Medulla oblongata (tissue), 1 donor: ENCODE measurements at regions not wholly inside any gene's neighbourhood (a gene's known extent, or its start where the extent isn't known, plus 50 kb on each side); places are given as distances from the start of the nearest gene placed in this dataset.

Experiments used
- DNase-seq: peaks from one replicate; pipeline ENCODE4 v3.0.0-alpha.2; 2015; ENCODE audit errors: extremely low spot score

DNA sequence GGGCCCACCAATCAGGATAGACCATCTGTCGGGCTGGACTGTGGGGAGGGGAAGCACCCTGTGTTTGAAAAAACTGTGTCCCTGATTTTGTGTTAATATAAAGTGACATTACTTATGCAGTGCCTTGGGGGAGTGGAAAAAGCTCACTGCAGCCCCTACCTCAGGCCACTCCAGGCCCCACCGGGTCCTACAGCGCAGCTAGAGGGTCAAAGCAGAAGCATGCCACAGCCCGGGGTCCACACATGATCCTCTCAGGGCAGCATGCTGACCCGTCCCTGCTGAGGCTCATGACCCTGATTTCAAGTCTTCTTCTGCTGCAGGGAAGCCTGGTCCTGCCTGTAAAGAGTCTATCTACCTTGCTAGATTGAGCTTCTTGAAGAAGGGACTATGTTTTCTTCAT lies 133.0 kb upstream of the PLCB4 start:
- no peak for DNase-seq

DNA sequence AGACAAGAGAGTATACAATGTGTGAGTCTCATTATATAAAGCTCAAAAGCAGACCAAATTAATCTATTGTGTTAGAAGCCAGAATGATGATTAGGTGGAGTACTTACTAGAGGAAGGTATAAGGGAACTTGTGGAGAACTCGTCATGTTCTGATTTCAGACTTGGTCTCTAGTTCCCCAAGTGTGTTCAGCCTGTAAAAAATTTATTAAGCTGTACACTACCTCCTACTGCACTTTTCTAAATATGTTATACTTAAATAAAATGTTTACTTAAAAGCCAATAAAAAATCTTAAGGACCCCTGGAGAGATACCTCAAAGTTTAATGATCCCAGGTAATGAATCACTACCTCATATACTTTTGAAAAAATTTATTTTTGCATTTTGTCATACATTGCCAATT lies 130.4 kb upstream of the PLCB4 start:
- no peak for DNase-seq

DNA sequence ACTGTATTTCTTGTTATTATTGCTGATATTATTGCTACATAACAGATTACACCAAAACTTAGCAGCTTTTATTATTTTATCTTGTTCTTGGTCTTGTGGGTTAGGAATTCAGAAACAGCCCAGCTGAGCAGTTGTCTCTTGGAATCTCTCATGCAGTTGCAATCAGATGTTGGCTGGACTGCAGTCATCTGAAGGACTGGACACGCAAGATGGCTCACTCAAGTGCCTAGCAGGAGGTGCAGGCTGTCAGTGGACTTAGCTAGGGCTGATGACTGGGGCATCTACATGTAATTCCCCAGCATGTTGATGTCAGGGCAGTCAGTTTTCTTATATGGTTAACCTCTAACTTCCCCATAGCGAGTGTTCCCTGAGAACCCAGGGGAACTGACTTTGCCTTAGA lies 128.6 kb upstream of the PLCB4 start:
- DNase-seq = no peak

DNA sequence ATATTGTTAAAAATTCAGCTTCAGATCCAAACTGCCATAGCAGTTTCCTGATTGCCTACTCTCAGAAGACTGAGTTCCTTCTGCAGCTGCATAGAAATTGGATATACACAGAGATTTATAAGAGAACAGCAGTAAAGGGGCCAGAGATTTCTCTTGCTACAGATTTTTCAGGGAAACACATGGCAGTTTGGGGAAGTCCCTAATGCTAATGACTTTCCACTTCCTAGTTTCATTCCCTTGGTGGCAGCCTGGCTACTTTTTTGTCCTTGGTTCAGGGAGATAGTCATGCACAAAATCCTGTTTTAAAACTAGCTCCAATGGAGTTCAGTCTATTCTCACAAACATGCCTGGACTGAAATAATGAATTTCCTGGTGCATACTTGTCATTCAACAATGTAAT lies 125.3 kb upstream of the PLCB4 start:
- peak; percentile 54 for DNase-seq

DNA sequence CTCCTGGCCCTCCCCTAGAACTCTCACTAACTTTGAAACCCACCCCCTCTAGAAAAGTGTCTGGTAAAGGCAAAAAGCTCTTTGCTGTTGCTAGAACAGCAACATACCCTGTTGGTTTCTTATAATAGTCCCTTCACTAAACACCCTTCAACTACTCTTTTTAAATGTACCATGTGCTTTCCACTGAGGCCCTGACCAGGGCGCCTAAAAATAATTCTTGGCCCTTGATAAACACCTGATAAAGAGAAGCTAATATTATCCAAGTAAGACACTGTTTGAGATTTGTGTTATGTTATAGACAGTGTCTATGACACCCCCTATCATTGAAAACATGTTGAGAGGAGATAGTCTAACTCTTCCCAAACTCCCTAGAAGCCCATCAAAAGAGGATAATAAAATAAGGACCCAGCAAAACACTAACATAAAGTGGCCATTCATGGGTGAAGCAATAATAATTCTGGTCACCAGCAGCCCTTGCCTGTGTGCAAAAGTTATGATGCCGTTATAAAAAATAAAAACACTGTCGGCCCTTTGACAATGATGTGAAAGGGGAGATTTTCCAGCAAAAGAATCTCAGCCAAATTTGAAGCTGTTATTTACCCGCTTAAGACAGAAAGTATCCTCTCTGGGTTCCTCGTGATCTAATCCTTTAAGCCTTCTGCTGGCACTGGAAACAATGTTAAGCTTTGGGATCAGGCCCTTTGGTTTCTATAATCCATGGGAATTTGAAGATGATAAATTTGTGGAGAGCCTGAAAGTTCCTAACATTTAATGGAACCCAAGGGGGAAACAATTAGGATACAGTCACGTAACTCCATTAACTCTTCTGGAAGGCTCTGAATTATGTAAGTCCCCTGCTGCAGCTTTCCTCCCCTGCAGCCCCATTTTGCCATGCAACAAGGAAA lies 122.6 kb upstream of the PLCB4 start:
- DNase-seq = no peak

DNA sequence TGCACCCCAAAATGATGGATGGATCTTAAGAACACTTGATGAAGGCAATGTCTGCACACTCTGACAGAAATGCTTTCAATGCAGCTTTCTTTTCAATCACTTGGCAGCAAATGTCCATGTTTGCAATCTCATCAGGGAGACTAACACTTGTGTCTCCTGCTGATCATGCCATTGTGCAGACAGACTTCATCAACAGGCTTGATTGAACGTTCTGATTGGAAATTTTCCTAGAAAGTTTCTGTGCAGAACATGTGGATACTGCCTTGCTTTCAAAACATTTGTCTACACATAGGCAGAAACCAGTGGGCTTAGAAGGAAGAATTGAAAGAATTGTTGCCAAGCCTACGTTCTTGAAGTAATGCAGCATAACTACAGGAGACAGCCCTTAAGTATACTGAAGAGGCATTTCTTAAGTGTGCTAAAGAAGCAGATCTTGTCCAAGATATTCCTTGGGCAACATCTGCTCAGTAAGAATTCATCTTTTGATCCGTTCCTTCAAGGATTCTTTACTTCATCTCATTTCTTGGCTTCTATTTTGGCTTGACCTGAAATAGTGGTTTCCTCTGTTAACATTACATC lies 120.4 kb upstream of the PLCB4 start:
- no peak for DNase-seq

DNA sequence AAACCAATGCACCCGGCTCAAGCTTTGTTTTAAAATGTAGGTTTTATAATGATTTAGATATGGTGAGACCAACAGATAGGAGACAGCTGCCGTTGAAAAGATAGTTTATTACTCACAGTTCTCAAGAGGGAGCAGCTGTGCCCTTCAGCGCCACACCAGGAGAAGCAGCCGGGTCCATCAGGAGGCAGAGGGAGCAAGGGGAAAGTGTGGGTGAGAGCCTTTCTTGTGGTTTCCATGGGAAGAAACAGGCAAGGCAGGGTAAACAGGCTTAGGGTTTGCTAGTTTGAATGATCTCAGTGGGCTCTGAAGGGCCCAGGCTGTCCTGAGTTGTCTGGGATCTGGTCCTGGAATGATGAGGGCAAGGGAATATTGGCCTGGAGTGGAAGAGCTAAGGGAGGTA lies 117.7 kb upstream of the PLCB4 start:
- DNase-seq = no peak

DNA sequence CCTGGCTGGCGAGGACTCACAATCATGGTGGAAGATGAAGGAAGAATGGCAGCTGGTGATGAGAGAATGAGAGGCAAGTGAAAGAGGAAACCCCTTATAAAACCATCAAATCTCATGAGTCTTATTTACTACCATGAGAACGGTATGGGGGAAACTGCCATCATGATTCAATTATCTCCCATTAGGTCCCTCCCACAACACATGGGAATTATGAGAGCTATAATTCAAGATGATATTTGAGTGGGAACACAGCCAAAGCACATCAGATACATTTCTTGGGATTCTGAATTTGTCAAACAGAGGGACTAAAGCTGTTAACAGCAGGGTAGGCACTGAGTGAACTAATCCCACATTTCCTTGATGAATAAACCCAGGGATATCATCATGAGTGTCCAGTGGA lies 116.2 kb upstream of the PLCB4 start:
- DNase-seq = no peak

DNA sequence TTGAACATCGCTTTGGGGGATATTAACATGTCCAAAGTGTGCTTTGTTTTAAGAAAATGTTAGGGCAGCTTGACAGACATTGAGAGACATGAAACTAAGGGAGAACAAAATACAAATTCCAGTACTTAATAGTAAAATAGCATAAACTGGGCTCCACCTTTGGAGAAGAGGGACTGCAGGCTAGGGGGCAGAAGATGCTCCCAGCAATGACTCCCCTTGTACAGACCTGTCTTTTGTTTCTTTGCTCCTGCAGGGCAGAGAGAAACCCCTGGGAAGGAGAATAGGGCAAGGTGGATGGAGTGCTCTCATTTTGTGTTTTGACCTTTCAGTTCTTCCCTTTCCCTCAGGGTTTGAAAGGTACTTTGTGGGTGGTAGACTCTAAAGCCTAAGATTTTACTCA lies 115.6 kb upstream of the PLCB4 start:
- DNase-seq = no peak

DNA sequence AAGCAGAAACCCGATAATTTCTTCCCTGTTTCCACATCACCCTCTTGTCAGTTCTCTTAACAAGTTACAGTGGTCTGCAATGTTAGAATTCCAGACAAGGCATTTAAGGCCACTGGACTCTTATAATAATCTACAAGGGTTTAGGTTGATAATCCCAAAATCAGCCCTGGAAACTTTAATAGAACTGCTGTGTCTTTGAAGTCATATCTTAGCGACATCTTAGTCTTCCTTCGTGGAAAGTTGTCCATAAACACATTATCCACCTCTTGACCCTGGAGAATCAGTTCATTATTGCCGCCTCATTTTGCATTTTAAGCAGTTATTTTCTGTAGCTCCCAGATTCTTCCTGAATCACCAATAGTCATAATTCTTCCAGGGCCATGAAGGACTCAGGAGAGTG lies 108.6 kb upstream of the PLCB4 start:
- no peak for DNase-seq

DNA sequence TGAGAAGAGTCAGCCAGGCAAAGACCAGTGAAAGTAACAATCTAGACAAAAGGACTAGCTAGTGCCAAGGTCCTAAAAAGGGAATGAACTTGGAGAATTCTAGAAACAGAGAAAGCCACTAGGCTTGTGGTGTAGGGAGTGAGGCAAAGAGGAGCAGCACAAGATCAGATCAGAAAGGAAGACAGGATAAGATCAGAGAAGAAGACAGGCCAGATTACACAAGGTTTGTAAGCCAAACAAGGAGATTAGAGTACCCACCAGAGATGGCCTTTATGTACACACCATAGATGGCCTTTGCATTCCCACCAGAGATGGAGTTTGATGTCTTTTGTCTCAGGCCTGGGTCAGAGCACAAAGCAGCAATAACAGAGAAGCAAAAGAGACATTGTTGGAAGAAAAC lies 105.6 kb upstream of the PLCB4 start:
- no peak for DNase-seq

DNA sequence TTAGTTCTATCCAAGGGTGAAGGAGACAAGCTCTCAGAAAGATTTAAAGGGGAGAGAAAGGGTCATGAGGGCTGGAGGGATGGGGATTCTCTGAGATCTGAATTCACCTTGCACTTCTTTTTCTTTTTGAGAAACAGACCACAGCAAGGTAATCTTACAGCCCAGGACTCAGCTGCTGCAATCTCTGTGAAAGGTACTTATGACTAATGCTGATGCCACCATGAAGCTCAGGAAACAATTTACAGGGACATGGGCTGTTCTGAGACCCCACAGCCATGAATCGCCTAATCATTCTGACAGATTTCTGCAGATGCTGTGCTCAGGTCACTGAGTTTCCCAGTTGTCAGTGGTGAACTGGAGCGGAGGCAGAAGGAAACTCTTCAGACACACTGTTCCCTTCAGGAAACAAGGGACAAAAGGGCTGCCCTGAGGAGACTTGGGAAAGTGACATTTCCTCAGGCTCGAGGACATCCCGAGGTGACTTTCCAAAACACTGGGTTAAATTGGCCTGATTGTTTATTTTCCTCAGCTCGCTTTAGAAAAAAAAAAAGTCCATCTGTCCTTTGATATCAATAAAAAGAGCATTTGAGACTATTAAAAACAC lies 103.8 kb upstream of the PLCB4 start:
- DNase-seq = no peak

DNA sequence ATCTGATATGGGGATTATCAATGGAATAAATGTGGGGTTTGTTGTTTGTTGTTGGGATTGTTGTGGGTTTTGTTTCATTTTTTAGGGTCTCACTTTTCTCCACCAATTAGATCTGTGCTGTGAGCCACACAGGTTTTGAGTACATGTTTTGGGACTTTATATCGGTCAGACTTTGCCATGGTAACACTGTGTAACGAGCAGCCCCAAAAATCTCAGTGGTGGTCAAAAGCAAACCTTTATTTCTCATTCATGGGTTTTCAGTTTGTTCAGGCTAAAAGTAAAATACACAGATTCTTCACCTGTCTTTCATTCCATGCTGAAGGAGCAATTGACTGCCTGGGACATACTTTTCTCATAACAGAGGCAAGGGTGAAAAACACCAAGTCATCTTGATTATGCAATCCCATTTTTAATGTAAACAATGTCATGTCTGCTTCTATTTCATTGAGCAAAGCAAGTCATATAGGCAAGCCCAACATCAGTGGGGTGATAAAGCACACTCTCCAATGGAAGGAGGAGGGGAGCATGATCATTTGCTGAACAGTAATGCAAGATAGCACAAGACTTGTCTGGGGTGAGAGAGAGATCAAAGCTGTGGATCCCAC lies 101.1 kb upstream of the PLCB4 start:
- no peak for DNase-seq

DNA sequence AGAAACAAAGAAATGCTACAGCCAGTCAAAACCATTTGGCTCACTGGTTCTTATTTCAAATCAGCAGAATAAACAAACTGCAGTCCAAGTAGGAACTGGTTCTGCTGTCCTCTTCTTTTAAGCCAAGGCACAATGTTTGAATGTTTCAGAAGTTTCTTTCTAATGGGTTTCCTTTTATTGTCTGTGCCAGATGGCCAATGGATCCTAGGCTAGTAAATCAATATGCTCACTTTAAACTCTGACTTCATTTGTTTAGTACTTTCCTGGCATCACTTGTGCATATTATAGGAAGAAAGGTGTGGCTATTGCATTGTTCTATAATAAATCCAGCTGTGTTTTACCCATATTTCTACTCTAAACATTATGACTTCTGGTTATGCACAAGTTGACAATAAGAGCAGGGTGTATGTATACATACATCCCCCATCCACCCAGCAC lies 99.7 kb upstream of the PLCB4 start:
- no peak for DNase-seq

DNA sequence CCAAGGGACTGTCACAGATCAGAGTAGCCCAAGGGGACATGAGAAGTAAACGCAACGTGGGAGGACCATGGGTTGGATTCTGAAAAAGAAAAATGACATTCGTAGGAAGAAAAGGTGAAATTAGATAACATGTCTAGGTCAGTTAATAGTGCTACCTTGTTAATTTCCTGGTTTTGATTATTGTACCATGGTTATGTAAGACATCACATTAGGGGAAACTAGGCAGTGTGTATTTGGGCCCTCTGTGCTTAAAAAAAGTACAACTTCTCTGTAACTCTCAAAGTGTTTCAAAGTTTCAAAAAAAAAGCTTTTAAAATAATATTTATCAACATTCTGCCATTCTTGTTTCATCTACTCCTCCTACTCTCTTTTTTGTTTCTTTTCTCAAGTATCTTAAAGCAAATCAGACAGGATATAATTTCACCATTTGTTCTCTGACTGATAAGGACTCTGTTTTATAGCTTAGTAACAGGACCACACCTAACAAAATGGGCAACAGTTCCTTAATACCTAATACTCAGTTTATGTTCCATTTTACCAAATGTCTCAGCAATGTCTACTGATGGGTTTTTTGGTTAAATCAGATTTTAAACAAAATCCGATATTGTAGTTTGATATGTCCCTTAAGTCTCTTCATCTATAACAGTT lies 97.1 kb upstream of the PLCB4 start:
- DNase-seq = no peak

DNA sequence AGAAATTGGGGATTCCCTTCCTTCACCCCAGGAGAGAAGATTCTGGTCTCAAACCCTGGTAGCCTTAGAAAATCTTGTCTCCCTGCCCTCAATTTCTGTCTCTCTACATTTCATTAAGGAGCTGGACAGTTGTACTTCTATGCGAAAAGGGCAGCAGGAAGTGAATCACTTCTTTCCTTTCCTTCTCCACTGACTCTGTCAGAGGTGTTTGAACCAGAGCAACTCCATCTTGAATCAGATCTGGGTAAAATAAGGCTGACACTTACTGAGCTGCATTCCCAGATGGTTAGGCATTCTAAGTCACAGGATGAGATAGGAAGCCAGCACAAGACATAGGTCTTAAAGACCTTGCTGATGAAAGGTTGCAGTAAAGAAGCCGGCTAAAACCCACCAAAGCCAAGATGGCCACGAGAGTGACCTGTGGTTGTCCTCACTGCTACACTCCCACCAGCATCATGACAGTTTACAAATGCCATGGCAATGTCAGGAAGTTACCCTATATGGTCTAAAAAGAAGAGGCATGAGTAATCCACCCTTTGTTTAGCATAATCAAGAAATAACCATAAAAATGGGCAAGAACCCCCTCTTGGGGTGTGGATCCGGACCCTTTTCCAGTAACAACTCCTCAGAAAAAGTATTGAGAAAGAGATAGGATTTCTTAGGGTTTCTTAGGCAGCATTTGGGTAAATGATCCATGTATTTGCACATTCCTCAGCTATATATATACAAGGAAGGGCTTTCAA lies 95.8 kb upstream of the PLCB4 start:
- DNase-seq = no peak

DNA sequence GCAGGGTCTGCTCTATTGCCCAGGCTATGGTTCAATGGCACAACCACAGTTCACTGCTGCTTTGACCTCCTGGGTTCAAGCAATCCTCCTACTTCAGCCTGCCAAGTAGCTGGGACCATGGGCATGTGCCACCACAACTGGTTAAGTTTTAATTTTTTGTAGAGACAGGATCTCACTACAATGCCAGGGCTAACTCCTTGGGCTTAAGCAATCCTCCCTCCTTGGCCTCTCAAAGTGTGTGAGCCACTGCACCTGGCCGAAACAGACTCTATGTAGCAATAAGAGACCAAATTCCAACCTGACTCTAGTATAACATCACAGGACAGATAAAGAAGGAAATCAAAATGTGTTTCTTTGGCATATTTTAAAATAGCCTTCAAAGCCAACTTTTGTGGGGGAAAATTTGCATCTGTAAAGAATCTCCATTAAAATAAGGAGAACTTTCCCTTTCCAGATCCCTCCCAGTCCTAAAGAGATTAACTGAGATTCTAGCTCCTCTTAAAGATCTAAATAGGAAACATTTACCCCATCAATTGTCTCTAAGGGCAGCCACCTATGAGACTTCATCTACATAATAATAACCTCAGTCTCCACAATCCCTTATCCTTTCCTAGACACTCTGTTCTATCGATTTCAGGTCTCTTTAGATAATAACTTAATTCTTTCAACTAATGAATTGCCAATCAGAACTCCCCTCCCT lies 94.7 kb upstream of the PLCB4 start:
- DNase-seq = no peak

DNA sequence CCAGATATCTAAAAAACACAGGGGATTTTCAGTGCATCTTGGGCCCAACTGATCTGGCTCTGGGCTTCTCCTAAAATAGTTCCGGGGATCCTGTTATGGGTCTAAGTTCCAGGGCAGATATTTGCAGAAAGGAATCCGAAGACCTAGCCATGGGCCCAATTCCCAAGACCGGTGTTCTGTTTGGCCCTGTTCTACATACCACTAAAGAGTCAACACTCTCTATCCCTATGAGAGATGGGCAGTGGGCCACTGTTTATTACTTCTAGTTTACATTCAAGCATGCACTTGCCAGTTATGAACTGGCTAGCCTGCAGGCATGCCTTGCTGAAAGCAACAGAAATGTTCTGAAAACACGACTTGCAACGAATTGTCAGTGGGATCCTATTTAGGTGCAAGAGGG lies 87.4 kb upstream of the PLCB4 start:
- no peak for DNase-seq

DNA sequence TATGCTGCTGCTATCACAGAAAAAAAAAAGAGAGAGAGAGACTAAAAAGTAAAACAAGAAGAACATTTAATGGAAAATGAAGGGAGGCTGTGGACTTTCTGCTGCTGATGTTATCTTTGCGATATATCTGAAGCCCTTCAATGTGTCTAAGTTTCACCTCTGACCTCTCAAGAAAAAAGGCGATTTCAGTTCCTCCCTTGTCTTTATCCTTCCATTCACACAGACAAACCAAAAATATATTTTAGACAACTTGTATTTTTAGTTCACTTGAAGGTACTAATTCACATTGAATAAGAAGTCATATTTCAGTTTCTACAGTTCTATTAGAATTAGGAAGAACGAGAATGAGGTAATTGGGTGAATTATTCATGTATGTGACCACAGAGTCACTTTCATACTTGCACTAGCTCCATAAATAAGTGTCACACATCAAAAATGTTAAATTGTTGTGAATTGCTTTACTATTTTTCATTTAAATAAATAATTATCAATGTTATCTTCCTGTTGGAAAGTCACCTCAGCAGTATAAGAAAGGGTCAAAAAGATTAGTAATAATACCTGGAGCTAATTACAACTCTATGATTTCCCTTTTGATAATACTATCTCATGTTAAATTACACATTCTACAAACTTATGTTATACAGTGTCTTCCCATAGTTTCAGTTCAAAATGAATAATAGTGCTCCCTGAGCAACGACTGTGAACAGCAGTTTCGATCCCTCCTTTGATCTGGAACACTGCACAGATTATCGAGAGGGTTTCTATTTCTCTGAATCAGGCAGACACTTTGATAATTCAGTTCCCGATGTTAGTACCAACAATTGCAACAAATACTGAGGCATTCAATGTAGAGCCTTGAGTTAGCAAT lies 85.2 kb upstream of the PLCB4 start:
- no peak for DNase-seq

DNA sequence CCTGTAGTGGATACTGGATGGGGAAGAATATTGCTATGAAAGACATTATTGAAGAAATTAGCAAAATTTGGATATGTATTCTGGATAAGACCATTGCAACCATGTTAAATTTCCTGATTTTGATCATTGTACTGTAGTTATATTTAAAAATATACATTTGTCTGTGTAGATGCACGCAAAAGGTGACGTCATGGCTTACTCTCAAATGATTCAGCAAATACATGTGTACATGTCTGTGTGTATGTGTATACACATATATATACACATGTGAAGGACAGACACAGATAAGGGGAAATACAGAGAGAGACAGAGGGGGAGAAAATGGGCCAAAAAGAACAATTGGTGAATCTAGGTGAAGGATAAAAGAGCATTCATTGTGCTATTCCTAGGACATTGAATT lies 82.3 kb upstream of the PLCB4 start:
- no peak for DNase-seq
